Bronchial epithelial cell (primary cell): ENCODE measurements at regions not wholly inside any gene's neighbourhood (a gene's known extent, or its start where the extent isn't known, plus 50 kb on each side); places are given as distances from the start of the nearest gene placed in this dataset.
"Not testable (repeated sequence)": the region's sequence is repeated elsewhere in the genome, so short reads cannot be mapped to it uniquely, and the experiment has no call there.

Experiments
- DNase-seq: peaks from one replicate; pipeline ENCODE4 v3.0.0-alpha.2; 2010; ENCODE audit warnings: low read depth
- FAIRE-seq: peaks from 2 replicates; lab custom pipeline; 2011; peaks lifted over from hg19 to GRCh38; lab: Jason Lieb, UNC
- H3K27me3 ChIP-seq: 2 replicates; pipeline ENCODE4 v1.5.1; 2011; ENCODE audit warnings: low read length; ENCODE audit not compliant: control insufficient read depth, insufficient read depth
- H3K36me3 ChIP-seq: 2 replicates; pipeline ENCODE4 v1.5.1; 2011; ENCODE audit warnings: low read length; ENCODE audit not compliant: control insufficient read depth, insufficient read depth
- H3K4me3 ChIP-seq: 2 replicates; pipeline ENCODE4 v1.5.1; 2011; ENCODE audit warnings: mild to moderate bottlenecking, low read depth, low read length, control low read depth
- CTCF ChIP-seq: IDR thresholded peaks from 2 replicates; pipeline ENCODE4 v1.5.1; 2011; ENCODE audit warnings: mild to moderate bottlenecking, moderate library complexity, low read length, control low read depth, inconsistent platforms; ENCODE audit not compliant: insufficient read depth, severe bottlenecking

GRCh38 chr6:109253366-109253765, 128.9 kb downstream of the CD164 start:
- Histone ChIP-seq H3K36me3 (no peaks in the 10 kb centered on the region), H3K4me3 (no peak overlapping the region), H3K27me3 (no peaks in the 10 kb centered on the region)
- no peak for DNase-seq
- TF ChIP-seq CTCF: no peak
- no peak for FAIRE-seq

DNA sequence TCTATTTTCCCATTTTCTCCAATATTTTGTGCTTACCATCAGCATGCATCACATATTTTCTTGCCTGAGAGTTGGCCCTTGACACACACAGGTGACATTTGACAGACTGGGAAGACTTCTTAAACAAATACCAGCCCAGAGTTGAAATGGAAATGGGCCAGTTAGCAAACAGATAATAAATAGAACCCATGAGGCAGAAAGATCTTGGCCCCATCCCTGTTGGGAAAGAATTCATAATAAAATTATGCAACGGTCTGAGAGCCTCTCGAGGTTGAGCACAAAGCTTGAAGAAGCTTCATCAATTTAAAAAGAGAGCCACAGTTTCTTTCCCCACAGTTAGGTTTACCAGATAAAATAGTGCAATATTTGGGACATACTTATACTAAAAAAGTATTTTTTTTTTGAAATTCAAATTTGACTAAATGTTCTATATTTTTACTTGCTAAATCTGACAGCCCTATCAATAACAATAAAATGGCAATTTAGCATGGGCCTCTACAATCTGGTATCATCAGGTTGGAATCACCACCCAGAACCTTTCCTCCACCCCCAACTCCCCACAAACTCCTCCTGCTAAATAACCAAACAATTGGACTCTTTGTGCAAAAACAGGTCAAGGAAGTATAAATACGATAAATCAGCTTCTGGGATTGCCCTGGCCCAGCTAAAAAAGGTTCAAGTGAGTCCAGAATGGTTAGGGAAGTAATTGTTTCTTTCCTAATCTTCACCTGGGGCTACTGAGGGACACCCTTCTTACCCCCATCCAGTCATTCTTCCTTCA, 129.8 kb downstream of the CD164 start:
- H3K36me3 ChIP-seq: no peaks in the 10 kb centered on the region
- no peak overlapping the region for H3K4me3 ChIP-seq
- no peaks in the 10 kb centered on the region for H3K27me3 ChIP-seq
- TF ChIP-seq CTCF: no peak
- no peak for DNase-seq
- FAIRE-seq: no peak

DNA sequence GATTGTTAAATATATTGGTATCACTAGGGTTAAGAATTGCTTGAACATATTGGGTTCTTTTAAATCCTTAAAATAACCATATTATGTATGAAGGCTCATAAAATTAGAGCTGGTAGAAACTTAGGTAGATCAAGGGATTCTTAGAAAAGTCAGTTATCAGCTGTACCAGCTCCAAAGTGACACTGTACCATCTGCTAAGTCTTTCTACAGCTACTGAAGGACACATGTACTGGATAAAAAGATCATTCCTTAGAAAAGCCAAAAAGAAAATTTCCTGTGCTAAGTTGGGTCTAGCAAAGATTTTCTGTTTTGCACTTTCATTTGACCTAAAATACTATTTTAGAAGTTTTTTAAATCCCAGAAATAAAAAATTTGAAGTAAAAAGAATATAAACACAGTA, 130.4 kb downstream of the CD164 start:
- no peak for FAIRE-seq
- no peak for DNase-seq
- H3K4me3 ChIP-seq: no peak overlapping the region
- H3K36me3 ChIP-seq: no peaks in the 10 kb centered on the region
- no peaks in the 10 kb centered on the region for H3K27me3 ChIP-seq
- no peak for TF ChIP-seq CTCF

GRCh38 chr6:109250544-109251156, 131.6 kb downstream of the CD164 start:
- not testable (repeated sequence) for DNase-seq, H3K27me3 ChIP-seq, H3K4me3 ChIP-seq, H3K36me3 ChIP-seq, FAIRE-seq

- FAIRE-seq: no peak
- TF ChIP-seq CTCF: no peak
- H3K4me3 ChIP-seq: no peak overlapping the region
These were observed 138.1 kb downstream of the CD164 start for GRCh38 chr6:109243863-109244825.

DNA sequence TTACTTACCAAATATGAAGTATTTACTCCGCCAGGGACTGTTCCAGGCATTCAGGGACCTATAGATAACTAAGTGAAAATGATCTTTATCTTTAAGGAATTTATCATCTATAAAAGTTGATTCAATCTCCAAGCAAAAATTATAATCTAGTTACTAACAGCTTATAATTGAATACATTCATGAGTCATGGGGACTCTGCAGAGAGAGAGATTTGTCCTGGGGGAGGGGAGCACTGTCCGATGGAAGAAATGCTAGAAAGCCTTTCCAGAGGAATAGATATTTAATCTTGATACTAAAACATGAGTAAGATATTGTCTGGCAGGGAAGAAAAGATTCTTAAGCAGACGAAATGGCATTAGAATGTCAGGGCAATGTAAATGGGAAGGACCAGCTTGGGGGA, 139.3 kb downstream of the CD164 start:
- no peak overlapping the region for H3K4me3 ChIP-seq
- no peak for DNase-seq
- FAIRE-seq: no peak
- no peak for TF ChIP-seq CTCF
- H3K27me3 ChIP-seq: no peaks in the 10 kb centered on the region
- H3K36me3 ChIP-seq: no peaks in the 10 kb centered on the region

More at GRCh38 chr6:109243863-109244825, 138.1 kb downstream of the CD164 start:
- Histone ChIP-seq H3K27me3 (no peaks in the 10 kb centered on the region), H3K36me3 (no peaks in the 10 kb centered on the region)
- no peak for DNase-seq
